ACC112 (cell line): ENCODE measurements at regions not wholly inside any gene's neighbourhood (a gene's known extent, or its start where the extent isn't known, plus 50 kb on each side); places are given as distances from the start of the nearest gene placed in this dataset.
"Not testable (repeated sequence)": the region's sequence is repeated elsewhere in the genome, so short reads cannot be mapped to it uniquely, and the experiment has no call there.

Experiments
- H2AFZ ChIP-seq: fragments of 200-600 bp; sonication (generic); one replicate; pipeline ENCODE4 v1.6.0; 2017; ENCODE audit warnings: antibody characterized with exemption, low read length; ENCODE audit not compliant: unreplicated experiment
- H3K27ac ChIP-seq: fragments of 200-600 bp; sonication (generic); 2 replicates; pipeline ENCODE4 v1.5.1; 2014; ENCODE audit warnings: low read depth, mild to moderate bottlenecking, antibody characterized with exemption, low read length, moderate library complexity
- H3K27me3 ChIP-seq: fragments of 200-600 bp; sonication (generic); 2 replicates; pipeline ENCODE4 v1.6.1; 2014; ENCODE audit warnings: mild to moderate bottlenecking, antibody characterized with exemption, low read length, moderate library complexity, mixed read lengths; ENCODE audit not compliant: insufficient read depth
- H3K36me3 ChIP-seq: fragments of 200-600 bp; sonication (generic); 2 replicates; pipeline ENCODE4 v1.6.1; 2016; ENCODE audit warnings: mild to moderate bottlenecking, antibody characterized with exemption, low read length, moderate library complexity, mixed read lengths; ENCODE audit not compliant: insufficient read depth
- H3K4me1 ChIP-seq: fragments of 200-600 bp; sonication (generic); one replicate; pipeline ENCODE4 v1.6.1; 2016; ENCODE audit warnings: low read length, mixed read lengths; ENCODE audit not compliant: insufficient read depth, unreplicated experiment, control insufficient read depth
- H3K4me3 ChIP-seq: fragments of 200-600 bp; sonication (generic); 2 replicates; pipeline ENCODE4 v1.5.1; 2014; ENCODE audit warnings: mild to moderate bottlenecking, low read depth, low read length
- H3K79me2 ChIP-seq: fragments of 200-600 bp; sonication (generic); one replicate; pipeline ENCODE4 v1.6.0; 2016; ENCODE audit warnings: low read length; ENCODE audit not compliant: control insufficient read depth, unreplicated experiment, insufficient read depth

GRCh38 chr3:162710332-162711112 lies 1213.9 kb downstream of the OTOL1 start:
- no peak overlapping the region for H2AFZ ChIP-seq
- no peaks in the 10 kb centered on the region for H3K79me2 ChIP-seq
- no peaks in the 10 kb centered on the region for H3K27me3 ChIP-seq
- no peaks in the 10 kb centered on the region for H3K4me1 ChIP-seq
- no peak overlapping the region for H3K4me3 ChIP-seq
- no peaks in the 10 kb centered on the region for H3K36me3 ChIP-seq
- no peak overlapping the region for H3K27ac ChIP-seq

- H3K36me3 ChIP-seq, H3K27me3 ChIP-seq, H3K79me2 ChIP-seq, H2AFZ ChIP-seq, H3K4me1 ChIP-seq, H3K27ac ChIP-seq, H3K4me3 ChIP-seq: not testable (repeated sequence)
Measured at GRCh38 chr3:162717074-162717473, 1220.5 kb downstream of the OTOL1 start.

- Histone ChIP-seq H3K79me2 (no peaks in the 10 kb centered on the region), H2AFZ (no peak overlapping the region), H3K27ac (no peak overlapping the region), H3K4me1 (peaks cover 9% of the 10 kb centered on the region), H3K4me3 (no peak overlapping the region), H3K36me3 (no peaks in the 10 kb centered on the region), H3K27me3 (no peaks in the 10 kb centered on the region)
Measured at GRCh38 chr3:162718697-162719096, 1222.1 kb downstream of the OTOL1 start.

- Histone ChIP-seq H3K4me1 (peaks cover 9% of the 10 kb centered on the region), H2AFZ (no peak overlapping the region), H3K4me3 (no peak overlapping the region), H3K79me2 (no peaks in the 10 kb centered on the region), H3K27ac (peak overlapping the region; percentile 41; the same call in 1 of the 2 replicates), H3K27me3 (no peaks in the 10 kb centered on the region), H3K36me3 (no peaks in the 10 kb centered on the region)
Measured at GRCh38 chr3:162719684-162720341, 1223.2 kb downstream of the OTOL1 start.

- Histone ChIP-seq H2AFZ (no peak overlapping the region), H3K27me3 (no peaks in the 10 kb centered on the region), H3K27ac (no peak overlapping the region), H3K36me3 (no peaks in the 10 kb centered on the region), H3K4me3 (no peak overlapping the region), H3K4me1 (peaks cover 9% of the 10 kb centered on the region), H3K79me2 (no peaks in the 10 kb centered on the region)
Measured at GRCh38 chr3:162721736-162722135, 1225.1 kb downstream of the OTOL1 start.

- Histone ChIP-seq H3K4me1 (peaks cover 9% of the 10 kb centered on the region), H3K27ac (no peak overlapping the region), H3K79me2 (no peaks in the 10 kb centered on the region), H3K4me3 (no peak overlapping the region), H2AFZ (no peak overlapping the region), H3K27me3 (no peaks in the 10 kb centered on the region), H3K36me3 (no peaks in the 10 kb centered on the region)
Measured at GRCh38 chr3:162722337-162722736, 1225.7 kb downstream of the OTOL1 start.

- H3K4me1 ChIP-seq, H3K79me2 ChIP-seq, H3K4me3 ChIP-seq, H3K27ac ChIP-seq, H3K27me3 ChIP-seq, H3K36me3 ChIP-seq, H2AFZ ChIP-seq: not testable (repeated sequence)
Measured at GRCh38 chr3:162722796-162723195, 1226.2 kb downstream of the OTOL1 start.

- H3K4me1 ChIP-seq = peaks cover 8% of the 10 kb centered on the region
Measured at GRCh38 chr3:162729686-162730085, 1233.1 kb downstream of the OTOL1 start.

GRCh38 chr3:162731961-162732360 lies 1235.4 kb downstream of the OTOL1 start:
- not testable (repeated sequence) for H3K4me3 ChIP-seq, H3K4me1 ChIP-seq, H3K27me3 ChIP-seq, H3K36me3 ChIP-seq, H2AFZ ChIP-seq, H3K27ac ChIP-seq, H3K79me2 ChIP-seq

More at GRCh38 chr3:162729686-162730085, 1233.1 kb downstream of the OTOL1 start:
- Histone ChIP-seq H3K27me3 (no peaks in the 10 kb centered on the region), H3K79me2 (no peaks in the 10 kb centered on the region), H2AFZ (no peak overlapping the region), H3K36me3 (no peaks in the 10 kb centered on the region), H3K4me3 (no peak overlapping the region), H3K27ac (no peak overlapping the region)

GRCh38 chr3:162738784-162739183 lies 1242.2 kb downstream of the OTOL1 start:
- Histone ChIP-seq H3K27ac (no peak overlapping the region), H3K79me2 (no peaks in the 10 kb centered on the region), H3K4me3 (no peak overlapping the region), H3K4me1 (no peaks in the 10 kb centered on the region), H3K27me3 (no peaks in the 10 kb centered on the region), H3K36me3 (no peaks in the 10 kb centered on the region), H2AFZ (no peak overlapping the region)
